Ectodermal cell (in vitro differentiated cells): ENCODE measurements at regions not wholly inside any gene's neighbourhood (a gene's known extent, or its start where the extent isn't known, plus 50 kb on each side); places are given as distances from the start of the nearest gene placed in this dataset.
"Not testable (repeated sequence)": the region's sequence is repeated elsewhere in the genome, so short reads cannot be mapped to it uniquely, and the experiment has no call there.

ENCODE experiments used
- H3K27ac ChIP-seq: 2 replicates; pipeline ENCODE4 v1.7.0; 2013; ENCODE audit warnings: mild to moderate bottlenecking, low read depth, low read length; ENCODE audit not compliant: insufficient read depth, poor library complexity, severe bottlenecking
- H3K27me3 ChIP-seq: 2 replicates; pipeline ENCODE4 v1.7.0; 2013; ENCODE audit warnings: mild to moderate bottlenecking, low read length; ENCODE audit not compliant: insufficient read depth, control insufficient read depth, poor library complexity, severe bottlenecking
- H3K36me3 ChIP-seq: one replicate; pipeline ENCODE4 v1.7.0; 2013; ENCODE audit warnings: low read length; ENCODE audit not compliant: control insufficient read depth, insufficient read depth
- H3K4me1 ChIP-seq: one replicate; pipeline ENCODE4 v1.7.0; 2013; ENCODE audit warnings: low read length; ENCODE audit not compliant: control insufficient read depth, insufficient read depth
- H3K4me3 ChIP-seq: 2 replicates; pipeline ENCODE4 v1.7.0; 2013; ENCODE audit warnings: low read depth, low read length, control low read depth; ENCODE audit not compliant: insufficient read depth
- H3K9me3 ChIP-seq: 2 replicates; pipeline ENCODE4 v1.7.0; 2013; ENCODE audit warnings: mild to moderate bottlenecking, low read length, moderate library complexity; ENCODE audit not compliant: control insufficient read depth
- WGBS, 2 experiments: methylation state at CpG; one replicate each; pipeline ENCODE4 v1.1.7; 2013; ENCODE audit warnings: missing lambda C conversion rate in 2 of 2; 5-methylcytosine and 5-hydroxymethylcytosine counted together

DNA sequence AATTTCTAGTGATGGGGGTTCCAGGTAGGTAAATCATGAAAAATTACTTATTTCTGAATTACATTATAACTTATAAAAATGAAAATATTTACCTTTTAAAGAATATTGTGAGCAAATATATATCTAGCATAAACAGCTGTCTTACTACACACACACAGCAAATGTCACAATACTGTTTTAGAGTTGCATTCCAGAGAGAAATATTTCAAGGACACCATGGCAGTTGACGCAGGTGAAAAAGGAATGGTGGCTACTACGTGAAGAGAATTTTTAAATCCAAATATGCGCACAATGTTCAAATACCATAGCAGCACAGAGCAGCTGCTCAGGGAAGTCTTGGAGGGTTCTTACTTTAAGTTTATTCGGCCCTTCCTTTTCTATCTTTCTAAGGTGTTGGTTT, 356.2 kb downstream of the CGGBP1 start:
- Histone ChIP-seq H3K4me1 (no peaks in the 10 kb centered on the region), H3K4me3 (no peak overlapping the region), H3K36me3 (no peaks in the 10 kb centered on the region), H3K27ac (no peak overlapping the region), H3K27me3 (no peaks in the 10 kb centered on the region), H3K9me3 (no peaks in the 10 kb centered on the region)
- WGBS, 2 experiments = 90 to 96% methylated on average over 3 to 4 of the region's 4 CpGs

DNA sequence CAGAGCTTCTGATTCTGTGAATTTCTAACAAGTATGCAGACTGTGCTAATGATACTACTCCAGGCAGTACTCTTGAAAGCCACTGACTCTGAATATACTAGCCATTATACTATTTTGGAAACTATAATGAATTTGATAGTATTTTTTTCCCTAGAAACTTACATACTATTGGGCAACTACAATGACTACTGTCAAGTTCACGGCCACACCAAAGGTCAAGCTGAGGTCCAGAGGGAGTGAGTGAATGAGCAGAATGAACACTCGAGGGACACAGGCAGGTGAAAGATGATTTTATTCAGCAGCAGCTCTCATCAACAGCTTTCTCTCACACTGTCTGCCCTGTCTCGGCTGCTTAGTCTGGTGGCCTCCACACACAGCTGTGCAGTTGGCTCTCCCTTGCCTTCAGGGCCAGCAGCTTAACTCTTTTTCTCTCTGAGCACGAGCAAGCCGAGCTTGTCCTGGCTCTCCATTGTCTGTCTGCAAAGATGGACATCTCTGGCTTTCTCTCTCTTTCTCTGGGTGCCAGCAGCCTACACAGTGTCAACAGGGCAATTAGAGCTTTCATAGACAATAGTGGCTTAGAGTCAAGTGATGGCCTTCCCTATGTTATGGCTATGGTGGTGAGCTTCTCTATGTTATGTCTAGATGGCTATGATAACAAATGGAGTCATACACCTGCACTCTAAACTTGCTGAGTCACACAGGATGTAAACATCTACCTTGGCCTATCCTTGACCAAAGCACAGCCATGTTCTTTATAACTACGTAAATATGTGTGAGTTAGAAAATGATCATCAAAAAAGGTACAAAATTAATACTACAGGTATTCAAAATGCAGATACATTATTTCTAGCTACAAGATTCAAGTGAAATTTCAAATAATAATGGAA, 362.4 kb downstream of the CGGBP1 start:
- Histone ChIP-seq H3K4me1 (no peaks in the 10 kb centered on the region), H3K27me3 (no peaks in the 10 kb centered on the region), H3K27ac (no peak overlapping the region), H3K36me3 (no peaks in the 10 kb centered on the region), H3K9me3 (no peaks in the 10 kb centered on the region), H3K4me3 (no peak overlapping the region)
- WGBS, 2 experiments = 92 to 93% methylated on average over 5 of the region's 6 CpGs

DNA sequence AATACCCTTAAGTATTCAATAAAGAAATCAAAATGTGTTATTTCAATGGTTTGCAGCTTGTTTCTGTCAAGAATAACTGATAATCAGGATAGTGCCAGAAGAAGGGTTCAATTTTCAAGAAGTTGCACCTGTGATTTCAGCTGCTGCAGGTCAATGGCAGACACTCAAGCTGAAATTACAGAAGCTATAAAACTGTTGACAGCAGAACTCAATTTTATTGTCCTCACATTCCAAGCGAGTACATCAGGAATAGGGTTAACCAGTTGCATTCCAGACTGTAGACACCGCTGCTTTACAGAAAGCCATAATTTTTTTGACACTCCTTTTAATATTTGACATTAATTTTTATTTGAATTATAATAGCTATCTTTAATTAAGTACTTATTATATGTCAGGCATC, 364.1 kb downstream of the CGGBP1 start:
- no peaks in the 10 kb centered on the region for H3K4me1 ChIP-seq
- no peak overlapping the region for H3K4me3 ChIP-seq
- H3K9me3 ChIP-seq = no peaks in the 10 kb centered on the region
- no peaks in the 10 kb centered on the region for H3K27me3 ChIP-seq
- no peaks in the 10 kb centered on the region for H3K36me3 ChIP-seq
- H3K27ac ChIP-seq = no peak overlapping the region
- WGBS, 2 experiments = 80 to 90% methylated on average over 1 to 2 of the region's 2 CpGs

DNA sequence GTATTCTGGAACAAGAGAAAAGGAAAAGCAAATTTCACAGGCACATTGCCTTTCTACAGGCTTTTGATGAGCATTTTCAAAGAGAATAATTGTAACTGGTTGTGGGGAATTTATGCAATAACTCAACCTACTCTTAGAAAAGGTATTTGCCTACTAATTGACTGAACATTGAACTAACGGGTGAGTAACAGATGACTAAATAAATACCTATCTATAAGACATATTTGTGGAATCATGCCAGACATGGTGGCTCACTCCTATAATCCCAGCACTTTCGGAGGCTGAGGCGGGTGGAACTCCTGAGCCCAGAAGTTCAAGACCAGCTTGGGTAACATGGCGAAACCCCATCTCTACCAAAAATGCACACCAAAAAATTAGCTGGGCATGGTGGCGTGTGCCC, 367.7 kb downstream of the CGGBP1 start:
- WGBS, 2 experiments = 94 to 97% methylated on average over 4 to 5 of the region's 5 CpGs
- no peaks in the 10 kb centered on the region for H3K36me3 ChIP-seq
- no peak overlapping the region for H3K4me3 ChIP-seq
- no peak overlapping the region for H3K27ac ChIP-seq
- H3K9me3 ChIP-seq = no peaks in the 10 kb centered on the region
- no peaks in the 10 kb centered on the region for H3K27me3 ChIP-seq
- H3K4me1 ChIP-seq = no peaks in the 10 kb centered on the region

DNA sequence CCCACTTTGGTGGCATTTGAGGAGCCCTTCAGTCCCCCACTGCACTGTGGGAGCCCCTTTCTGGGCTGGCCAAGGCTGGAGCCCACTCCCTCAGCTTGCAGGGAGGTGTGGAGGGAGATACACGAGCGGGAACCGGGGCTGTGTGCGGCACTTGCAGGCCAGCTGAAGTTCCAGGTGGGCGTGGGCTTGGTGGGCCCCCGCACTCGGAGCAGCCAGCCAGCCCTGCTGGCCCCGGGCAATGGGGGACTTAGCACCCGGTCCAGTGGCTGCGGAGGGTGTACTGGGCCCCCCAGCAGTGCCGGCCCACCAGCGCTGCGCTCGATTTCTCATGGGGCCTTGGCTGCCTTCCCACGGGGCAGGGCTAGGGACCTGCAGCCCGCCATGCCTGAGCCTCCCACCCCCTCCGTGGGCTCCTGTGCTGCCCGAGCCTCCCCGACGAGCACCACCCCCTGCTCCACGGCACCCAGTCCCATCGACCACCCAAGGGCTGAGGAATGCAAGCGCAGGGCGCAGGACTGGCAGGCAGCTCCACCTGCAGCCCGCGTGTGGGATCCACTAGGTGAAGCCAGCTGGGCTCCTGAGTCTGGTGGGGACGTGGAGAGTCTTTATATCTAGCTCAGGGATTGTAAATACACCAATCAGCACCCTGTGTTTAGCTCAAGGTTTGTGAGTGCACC, 379.7 kb downstream of the CGGBP1 start:
- not testable (repeated sequence) for H3K4me3 ChIP-seq, H3K36me3 ChIP-seq, H3K27me3 ChIP-seq, H3K27ac ChIP-seq, H3K4me1 ChIP-seq, H3K9me3 ChIP-seq
- WGBS, 2 experiments = 96 to 97% methylated on average over 26 to 27 of the region's 27 CpGs

DNA sequence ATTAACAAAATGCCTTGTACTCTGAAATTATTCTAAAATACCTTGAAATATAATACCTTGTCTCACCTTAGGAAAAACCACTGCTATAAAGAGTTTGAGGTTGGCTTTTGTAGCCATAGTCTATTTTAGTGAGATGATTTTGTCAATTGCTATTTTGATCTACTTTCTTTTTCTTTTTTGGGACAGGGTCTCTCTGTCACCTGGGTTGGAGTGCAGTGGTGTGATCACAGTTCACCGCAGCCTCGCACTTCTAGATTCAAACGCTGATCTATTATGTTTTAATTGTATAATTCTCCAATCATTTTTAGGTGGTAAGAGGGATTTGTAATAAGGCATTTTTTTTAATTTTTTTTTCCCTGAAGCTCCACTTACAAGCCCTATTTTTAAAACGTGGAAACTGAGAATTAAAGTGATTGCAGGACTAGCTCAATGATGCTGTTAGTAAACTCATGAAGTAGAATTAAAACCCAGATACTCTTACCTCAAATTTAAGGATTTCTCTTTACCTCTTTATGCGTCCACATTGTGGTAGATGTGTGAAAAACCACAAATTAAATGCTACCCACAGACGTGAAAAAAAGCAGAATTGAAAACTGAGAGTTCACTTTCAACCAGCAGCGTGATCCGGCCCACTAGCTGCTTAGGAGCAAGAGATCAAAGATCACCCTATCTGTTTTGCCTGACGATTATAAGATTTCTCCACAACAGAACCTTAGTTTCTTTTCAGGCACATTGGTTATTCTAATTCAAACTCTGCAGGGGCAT, 384.2 kb downstream of the CGGBP1 start:
- H3K36me3 ChIP-seq = no peaks in the 10 kb centered on the region
- no peaks in the 10 kb centered on the region for H3K4me1 ChIP-seq
- WGBS, 2 experiments = 84 to 89% methylated on average over 5 to 6 of the region's 9 CpGs
- H3K27ac ChIP-seq = no peak overlapping the region
- no peaks in the 10 kb centered on the region for H3K9me3 ChIP-seq
- no peak overlapping the region for H3K4me3 ChIP-seq
- no peaks in the 10 kb centered on the region for H3K27me3 ChIP-seq

DNA sequence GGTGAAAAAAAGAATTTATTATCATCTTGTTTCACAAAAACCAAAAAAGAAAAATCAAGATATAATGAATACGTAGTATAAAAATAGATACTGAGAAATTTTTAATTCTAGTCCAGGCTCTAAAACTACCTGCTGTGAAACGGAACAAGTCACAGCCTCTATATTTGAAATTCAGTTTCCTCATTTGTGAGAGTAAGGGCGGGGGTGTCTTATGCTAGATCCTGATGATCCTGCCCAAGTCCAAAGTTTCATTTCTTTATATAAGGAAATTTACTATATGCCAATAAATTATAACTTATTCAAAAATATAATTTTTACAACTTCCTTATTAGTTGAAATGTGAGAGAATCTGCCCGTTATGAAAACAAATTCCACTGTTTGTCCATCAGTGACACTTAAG, 385.7 kb downstream of the CGGBP1 start:
- no peak overlapping the region for H3K4me3 ChIP-seq
- WGBS, 2 experiments = 96 to 100% methylated on average over 2 to 4 of the region's 4 CpGs
- no peaks in the 10 kb centered on the region for H3K4me1 ChIP-seq
- H3K36me3 ChIP-seq = no peaks in the 10 kb centered on the region
- H3K9me3 ChIP-seq = no peaks in the 10 kb centered on the region
- no peaks in the 10 kb centered on the region for H3K27me3 ChIP-seq
- no peak overlapping the region for H3K27ac ChIP-seq

DNA sequence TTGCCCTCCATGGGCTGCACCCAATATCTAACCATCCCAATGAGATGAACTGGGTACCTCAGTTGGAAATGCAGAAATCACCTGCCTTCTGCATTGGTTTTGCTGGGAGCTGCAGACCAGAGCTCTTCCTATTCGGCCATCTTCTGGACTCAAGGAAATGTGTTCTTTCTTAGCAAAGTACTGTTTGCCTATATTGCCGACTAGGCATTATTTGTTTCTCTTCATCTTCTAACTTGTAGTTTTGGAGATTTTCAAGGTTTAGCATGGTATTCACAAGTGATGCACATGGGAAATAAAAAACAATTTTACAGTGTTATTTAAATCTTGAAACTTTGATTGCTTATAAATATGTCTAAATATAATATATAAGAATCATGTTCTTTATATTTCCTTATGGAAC, 377.8 kb upstream of the POU1F1 start:
- Histone ChIP-seq H3K36me3 (no peaks in the 10 kb centered on the region), H3K9me3 (no peaks in the 10 kb centered on the region), H3K27me3 (no peaks in the 10 kb centered on the region), H3K27ac (no peak overlapping the region), H3K4me3 (no peak overlapping the region), H3K4me1 (no peaks in the 10 kb centered on the region)
- 95 to 98% methylated on average over 1 to 2 of the region's 2 CpGs for WGBS, 2 experiments

DNA sequence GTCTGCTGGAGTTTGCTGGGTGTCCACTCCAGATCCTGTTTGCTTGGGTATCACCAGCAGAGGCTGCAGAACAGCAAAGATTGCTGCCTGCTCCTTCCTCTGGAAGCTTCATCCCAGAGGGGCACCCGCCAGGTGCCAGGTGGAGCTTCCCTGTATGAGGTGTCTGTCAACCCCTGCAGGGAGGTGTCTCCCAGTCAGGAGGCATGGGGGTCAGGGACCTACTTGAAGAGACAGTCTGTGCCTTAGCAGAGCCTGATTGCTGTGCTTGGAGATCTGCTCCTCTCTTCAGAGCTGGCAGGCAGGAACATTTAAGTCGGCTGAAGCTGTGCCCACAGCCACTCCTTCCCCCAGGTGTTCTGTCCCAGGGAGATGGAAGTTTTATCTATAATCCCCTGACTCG, 376.8 kb upstream of the POU1F1 start:
- not testable (repeated sequence) for H3K36me3 ChIP-seq, H3K27ac ChIP-seq, H3K4me1 ChIP-seq, H3K4me3 ChIP-seq, H3K9me3 ChIP-seq, H3K27me3 ChIP-seq
- WGBS, 2 experiments = 89 to 95% methylated on average over 3 of the region's 3 CpGs

DNA sequence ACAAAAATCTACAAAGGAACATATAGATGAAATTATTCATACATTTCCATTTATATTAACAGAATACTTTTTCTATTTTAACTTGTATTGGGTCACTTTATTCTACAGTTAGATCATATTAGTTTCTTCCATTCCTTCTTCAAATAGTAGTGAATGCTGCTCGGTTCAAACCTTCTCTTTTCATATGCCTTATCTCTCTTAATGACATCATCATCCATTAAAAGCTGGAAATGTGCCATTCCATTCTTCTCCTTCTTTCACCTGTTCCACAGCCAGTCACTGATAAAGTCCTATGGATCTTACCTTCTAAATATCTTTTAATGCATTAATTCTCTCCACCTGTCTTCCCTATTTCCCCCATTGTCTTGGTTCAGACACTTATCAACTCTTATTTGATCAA, 358.0 kb upstream of the POU1F1 start:
- no peaks in the 10 kb centered on the region for H3K36me3 ChIP-seq
- H3K4me1 ChIP-seq = no peaks in the 10 kb centered on the region
- no peak overlapping the region for H3K4me3 ChIP-seq
- 93 to 97% methylated on average over 1 of the region's 1 CpG for WGBS, 2 experiments
- no peak overlapping the region for H3K27ac ChIP-seq
- no peaks in the 10 kb centered on the region for H3K9me3 ChIP-seq
- no peaks in the 10 kb centered on the region for H3K27me3 ChIP-seq
